Prostate gland (tissue), 2 donors: ENCODE measurements at regions not wholly inside any gene's neighbourhood (a gene's known extent, or its start where the extent isn't known, plus 50 kb on each side); places are given as distances from the start of the nearest gene placed in this dataset.

Experiments
- CTCF ChIP-seq, 4 experiments: fragments of 200-600 bp in 2 of 4; fragments of 450-650 bp in 2 of 4; sonication (generic) in 2 of 4; IDR thresholded peaks; 1 replicate in 3 of 4; 2 replicates in 1 of 4; pipeline ENCODE4 v1.5.1; 2016 to 2019; ENCODE audit warnings: antibody characterized with exemption in 4 of 4, mild to moderate bottlenecking in 2 of 4, moderate library complexity in 2 of 4
- POLR2A ChIP-seq: fragments of 450-650 bp; IDR thresholded peaks from one replicate; pipeline ENCODE4 v1.6.1; 2016; ENCODE audit warnings: antibody characterized with exemption, mild to moderate bottlenecking
- POLR2AphosphoS5 ChIP-seq: sonication (generic); formaldehyde crosslinking; IDR thresholded peaks from one replicate; pipeline ENCODE4 v1.6.1; 2017; ENCODE audit warnings: antibody characterized with exemption

GRCh38 chr22:49476800-49477400 lies 350.8 kb downstream of the BRD1 start:
- TF ChIP-seq CTCF (IDR thresholded peaks at IDR 0.05), result no peak
- no peak for TF ChIP-seq POLR2A
- no peak for TF ChIP-seq POLR2AphosphoS5
